ENCODE measurements at regions not wholly inside any gene's neighbourhood (a gene's known extent, or its start where the extent isn't known, plus 50 kb on each side); places are given as distances from the start of the nearest gene placed in this dataset.

- ATAC-seq: no peak
- H3K4me3 ChIP-seq: no peak overlapping the region
- H3K36me3 ChIP-seq (ENCODE audit: low read depth): no peaks in the 10 kb centered on the region
- no peak for DNase-seq
- H3K9me3 ChIP-seq: no peaks in the 10 kb centered on the region
- no peaks in the 10 kb centered on the region for H3K4me1 ChIP-seq (ENCODE audit: low read depth)
- intact Hi-C loops (cut with DNase I, micrococcal nuclease): no loop called here
- TF ChIP-seq, protein P1, sequence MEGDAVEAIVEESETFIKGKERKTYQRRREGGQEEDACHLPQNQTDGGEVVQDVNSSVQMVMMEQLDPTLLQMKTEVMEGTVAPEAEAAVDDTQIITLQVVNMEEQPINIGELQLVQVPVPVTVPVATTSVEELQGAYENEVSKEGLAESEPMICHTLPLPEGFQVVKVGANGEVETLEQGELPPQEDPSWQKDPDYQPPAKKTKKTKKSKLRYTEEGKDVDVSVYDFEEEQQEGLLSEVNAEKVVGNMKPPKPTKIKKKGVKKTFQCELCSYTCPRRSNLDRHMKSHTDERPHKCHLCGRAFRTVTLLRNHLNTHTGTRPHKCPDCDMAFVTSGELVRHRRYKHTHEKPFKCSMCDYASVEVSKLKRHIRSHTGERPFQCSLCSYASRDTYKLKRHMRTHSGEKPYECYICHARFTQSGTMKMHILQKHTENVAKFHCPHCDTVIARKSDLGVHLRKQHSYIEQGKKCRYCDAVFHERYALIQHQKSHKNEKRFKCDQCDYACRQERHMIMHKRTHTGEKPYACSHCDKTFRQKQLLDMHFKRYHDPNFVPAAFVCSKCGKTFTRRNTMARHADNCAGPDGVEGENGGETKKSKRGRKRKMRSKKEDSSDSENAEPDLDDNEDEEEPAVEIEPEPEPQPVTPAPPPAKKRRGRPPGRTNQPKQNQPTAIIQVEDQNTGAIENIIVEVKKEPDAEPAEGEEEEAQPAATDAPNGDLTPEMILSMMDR (IDR thresholded peaks at IDR 0.05): no peak
Observed at GRCh38 chr7:52715701-52716100, 319.7 kb upstream of the POM121L12 start.

- Histone ChIP-seq H3K9me3 (no peaks in the 10 kb centered on the region), H3K4me3 (no peak overlapping the region), H3K4me1 (ENCODE audit: low read depth) (no peaks in the 10 kb centered on the region), H3K36me3 (ENCODE audit: low read depth) (no peaks in the 10 kb centered on the region)
- ATAC-seq (no peak), DNase-seq (no peak)
- TF ChIP-seq, protein P1 (IDR thresholded peaks at IDR 0.05): no peak
- intact Hi-C loops (cut with DNase I, micrococcal nuclease): no loop called here
Observed at GRCh38 chr7:52712938-52713337, 322.5 kb upstream of the POM121L12 start.

- H3K4me3 ChIP-seq: no peak overlapping the region
- DNase-seq (no peak), ATAC-seq (no peak)
- no peaks in the 10 kb centered on the region for H3K9me3 ChIP-seq
- intact Hi-C loops (cut with DNase I, micrococcal nuclease): no loop called here
- no peaks in the 10 kb centered on the region for H3K36me3 ChIP-seq (ENCODE audit: low read depth)
- H3K4me1 ChIP-seq (ENCODE audit: low read depth): no peaks in the 10 kb centered on the region
- TF ChIP-seq, protein P1 (IDR thresholded peaks at IDR 0.05): no peak
Observed at GRCh38 chr7:52711951-52712350, 323.5 kb upstream of the POM121L12 start.

DNA sequence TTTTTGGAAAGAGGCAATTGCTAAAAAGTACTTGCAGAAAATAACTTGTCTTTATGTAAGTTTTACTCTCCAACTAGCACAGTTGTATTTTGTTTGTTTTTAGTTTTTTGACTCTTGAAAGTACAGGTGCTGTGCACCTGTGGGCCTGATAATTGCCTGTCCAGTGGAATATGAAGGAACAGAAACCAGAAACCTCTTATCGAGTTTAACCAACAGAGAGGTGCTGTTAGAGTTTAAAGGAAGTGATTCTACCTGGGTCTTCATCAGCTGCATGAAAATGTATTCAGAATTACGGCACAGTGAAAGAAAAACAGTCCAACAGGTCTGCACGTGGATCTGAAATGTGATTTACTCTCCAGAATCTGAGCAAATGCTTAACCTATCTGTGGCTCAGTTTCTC is 326.6 kb upstream of the POM121L12 start:
- intact Hi-C loops (cut with DNase I, micrococcal nuclease): no loop called here
- DNase-seq: no peak
- no peak overlapping the region for H3K4me3 ChIP-seq
- H3K4me1 ChIP-seq (ENCODE audit: low read depth): no peaks in the 10 kb centered on the region
- ATAC-seq: no peak
- TF ChIP-seq, protein P1 (IDR thresholded peaks at IDR 0.05): no peak
- H3K9me3 ChIP-seq: no peaks in the 10 kb centered on the region
- no peaks in the 10 kb centered on the region for H3K36me3 ChIP-seq (ENCODE audit: low read depth)

- Histone ChIP-seq H3K4me3 (no peak overlapping the region), H3K4me1 (ENCODE audit: low read depth) (no peaks in the 10 kb centered on the region), H3K9me3 (no peaks in the 10 kb centered on the region), H3K36me3 (ENCODE audit: low read depth) (no peaks in the 10 kb centered on the region)
- ATAC-seq (no peak), DNase-seq (no peak)
- TF ChIP-seq, protein P1 (IDR thresholded peaks at IDR 0.05): no peak
- intact Hi-C loops (cut with DNase I, micrococcal nuclease): no loop called here
Observed at GRCh38 chr7:52705768-52706167, 329.7 kb upstream of the POM121L12 start.

DNA sequence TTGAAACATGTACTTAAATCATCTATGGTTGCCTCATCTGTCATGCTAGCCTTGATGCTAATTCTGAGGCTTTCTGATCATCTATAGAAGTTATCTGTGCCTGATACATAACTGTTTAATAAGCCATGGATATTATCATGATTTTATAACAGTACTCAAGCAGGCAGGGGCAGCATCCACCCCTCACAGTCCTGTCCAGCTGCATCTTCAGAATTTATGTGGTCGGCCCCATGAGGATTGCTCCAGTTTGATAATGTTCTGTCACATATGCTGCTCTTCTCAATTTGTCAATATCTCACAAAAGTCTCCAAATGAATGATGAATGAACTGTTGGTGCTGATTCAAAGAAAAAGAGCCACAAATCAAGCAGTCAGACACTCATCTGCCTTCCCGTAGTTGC is 335.1 kb upstream of the POM121L12 start:
- intact Hi-C loops (cut with DNase I, micrococcal nuclease): no loop called here
- TF ChIP-seq, protein P1 (IDR thresholded peaks at IDR 0.05): no peak
- Histone ChIP-seq H3K4me3 (no peak overlapping the region), H3K36me3 (ENCODE audit: low read depth) (no peaks in the 10 kb centered on the region), H3K4me1 (ENCODE audit: low read depth) (no peaks in the 10 kb centered on the region), H3K9me3 (no peaks in the 10 kb centered on the region)
- no peak for ATAC-seq
- DNase-seq: no peak
